ENCODE measurements at regions not wholly inside any gene's neighbourhood (a gene's known extent, or its start where the extent isn't known, plus 50 kb on each side); places are given as distances from the start of the nearest gene placed in this dataset.
A peak's percentile ranks its signal among the peaks of the same experiment; 100 is the strongest.

DNA sequence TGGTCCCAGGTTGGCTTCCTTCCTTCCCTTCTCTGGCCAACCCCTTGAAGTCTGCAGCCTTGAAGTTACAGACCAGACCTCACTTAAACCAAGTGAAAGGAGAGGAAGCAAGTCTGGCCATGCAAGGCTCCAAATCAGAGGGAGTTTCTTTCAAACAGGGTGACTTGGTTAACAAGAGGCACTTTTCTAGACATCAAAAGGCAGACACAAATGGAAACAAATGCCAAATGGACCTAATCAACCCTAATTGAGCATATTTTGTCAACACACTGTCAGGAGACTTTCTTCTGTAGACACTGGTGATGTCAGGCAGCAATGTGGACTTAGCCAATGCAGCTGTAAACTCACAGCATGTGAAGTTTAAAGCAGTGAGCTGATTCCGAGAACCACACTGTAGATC lies 282.7 kb upstream of the FZD8 start:
- H2AFZ ChIP-seq (ENCODE audit: low read length) = no peak overlapping the region
- H3K27me3 ChIP-seq (ENCODE audit: insufficient read depth, low read length) = no peaks in the 10 kb centered on the region
- no peak for TF ChIP-seq CTCF (IDR thresholded peaks at IDR 0.05; ENCODE audit: extremely low read depth, low read depth, low read length)
- no peak overlapping the region for H3K4me3 ChIP-seq (ENCODE audit: insufficient read depth, low read length)
- DNase-seq (ENCODE audit: insufficient read length, low spot score, missing footprints) = no peak
- no peaks in the 10 kb centered on the region for H3K36me3 ChIP-seq (ENCODE audit: insufficient read depth, low read length)
- H3K4me2 ChIP-seq (ENCODE audit: insufficient read depth, low read length) = no peak overlapping the region
- H3K9me3 ChIP-seq (ENCODE audit: low read depth, low read length) = no peaks in the 10 kb centered on the region
- H3K4me1 ChIP-seq (ENCODE audit: insufficient read depth, low read length) = no peaks in the 10 kb centered on the region
- H3K79me2 ChIP-seq (ENCODE audit: insufficient read depth, low read length) = no peaks in the 10 kb centered on the region
- H3K27ac ChIP-seq (ENCODE audit: low read depth, low read length) = no peak overlapping the region
- no peaks in the 10 kb centered on the region for H4K20me1 ChIP-seq (ENCODE audit: insufficient read depth, low read length)

DNA sequence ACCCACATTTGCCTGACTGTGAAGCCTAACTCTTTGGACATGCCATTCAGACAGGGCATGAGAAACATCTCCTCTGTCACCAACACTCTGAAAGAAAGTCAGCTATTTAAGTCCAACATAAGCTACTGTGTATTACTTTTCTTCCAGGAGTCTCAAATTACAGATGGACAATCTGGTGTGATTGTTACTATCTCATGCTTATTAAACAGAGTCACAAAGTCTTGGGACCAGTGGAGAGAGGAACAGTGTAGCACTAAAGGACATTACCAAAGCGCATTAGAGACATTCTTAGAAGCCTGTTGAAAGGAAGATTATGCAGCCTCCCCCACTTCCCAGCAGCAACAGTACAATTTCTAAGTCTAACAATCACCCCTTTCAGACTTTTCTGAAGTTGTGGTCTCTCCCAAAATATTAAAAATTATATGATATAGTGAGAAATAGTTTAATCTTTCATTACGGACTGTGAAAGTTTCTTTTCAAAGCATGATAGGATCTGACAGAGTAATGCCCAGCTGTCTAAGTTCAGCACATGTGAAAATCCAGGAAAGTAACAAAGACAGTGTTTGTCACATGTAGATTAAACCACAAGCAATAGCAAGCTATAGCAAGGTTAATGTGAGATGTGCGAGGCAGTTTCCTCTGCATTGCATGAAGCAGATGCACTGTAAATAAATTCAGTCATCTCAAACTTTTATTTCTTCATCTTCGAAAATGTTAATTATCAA lies 280.9 kb upstream of the FZD8 start:
- H3K79me2 ChIP-seq (ENCODE audit: insufficient read depth, low read length) = no peaks in the 10 kb centered on the region
- no peak overlapping the region for H2AFZ ChIP-seq (ENCODE audit: low read length)
- no peaks in the 10 kb centered on the region for H3K36me3 ChIP-seq (ENCODE audit: insufficient read depth, low read length)
- H3K4me3 ChIP-seq (ENCODE audit: insufficient read depth, low read length) = no peak overlapping the region
- TF ChIP-seq CTCF (IDR thresholded peaks at IDR 0.05; ENCODE audit: extremely low read depth, low read depth, low read length) = no peak
- no peaks in the 10 kb centered on the region for H3K4me1 ChIP-seq (ENCODE audit: insufficient read depth, low read length)
- H3K4me2 ChIP-seq (ENCODE audit: insufficient read depth, low read length) = no peak overlapping the region
- no peaks in the 10 kb centered on the region for H4K20me1 ChIP-seq (ENCODE audit: insufficient read depth, low read length)
- no peaks in the 10 kb centered on the region for H3K27me3 ChIP-seq (ENCODE audit: insufficient read depth, low read length)
- no peaks in the 10 kb centered on the region for H3K9me3 ChIP-seq (ENCODE audit: low read depth, low read length)
- H3K27ac ChIP-seq (ENCODE audit: low read depth, low read length) = no peak overlapping the region
- no peak for DNase-seq (ENCODE audit: insufficient read length, low spot score, missing footprints)

DNA sequence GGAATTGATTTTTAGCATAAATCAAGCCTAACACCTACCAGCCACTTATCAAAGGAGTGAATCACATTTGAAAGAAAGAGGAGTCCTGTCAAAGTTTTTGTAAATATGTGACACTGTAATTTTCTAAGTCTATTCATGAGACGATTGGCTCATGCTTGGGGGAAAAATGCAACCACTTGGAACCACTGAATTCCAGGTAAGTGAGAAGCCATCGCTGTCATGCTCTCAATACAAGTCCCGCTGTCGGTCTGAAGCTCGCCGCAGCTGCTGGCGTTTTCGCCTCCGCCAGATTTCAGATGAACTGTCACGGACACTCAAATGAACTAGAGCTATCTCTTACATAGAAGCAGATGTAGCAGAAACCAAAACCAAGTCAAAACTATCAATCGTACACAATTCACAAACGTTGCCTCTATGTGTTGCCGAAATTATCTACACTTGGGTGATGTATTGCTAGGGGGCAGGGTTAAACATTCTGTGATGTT lies 279.8 kb upstream of the FZD8 start:
- no peak overlapping the region for H2AFZ ChIP-seq (ENCODE audit: low read length)
- no peaks in the 10 kb centered on the region for H3K9me3 ChIP-seq (ENCODE audit: low read depth, low read length)
- TF ChIP-seq CTCF (IDR thresholded peaks at IDR 0.05; ENCODE audit: extremely low read depth, low read depth, low read length) = no peak
- H3K27me3 ChIP-seq (ENCODE audit: insufficient read depth, low read length) = no peaks in the 10 kb centered on the region
- H3K4me1 ChIP-seq (ENCODE audit: insufficient read depth, low read length) = no peaks in the 10 kb centered on the region
- no peaks in the 10 kb centered on the region for H4K20me1 ChIP-seq (ENCODE audit: insufficient read depth, low read length)
- H3K4me2 ChIP-seq (ENCODE audit: insufficient read depth, low read length) = no peak overlapping the region
- DNase-seq (ENCODE audit: insufficient read length, low spot score, missing footprints) = no peak
- H3K4me3 ChIP-seq (ENCODE audit: insufficient read depth, low read length) = no peak overlapping the region
- no peak overlapping the region for H3K27ac ChIP-seq (ENCODE audit: low read depth, low read length)
- H3K79me2 ChIP-seq (ENCODE audit: insufficient read depth, low read length) = no peaks in the 10 kb centered on the region
- H3K36me3 ChIP-seq (ENCODE audit: insufficient read depth, low read length) = no peaks in the 10 kb centered on the region

GRCh38 chr10:35916791-35917190 lies 274.7 kb upstream of the FZD8 start:
- TF ChIP-seq CTCF (IDR thresholded peaks at IDR 0.05; ENCODE audit: extremely low read depth, low read depth, low read length) = peak; percentile 39
- peaks cover 19% of the 10 kb centered on the region for H3K4me1 ChIP-seq (ENCODE audit: insufficient read depth, low read length)
- H3K36me3 ChIP-seq (ENCODE audit: insufficient read depth, low read length) = no peaks in the 10 kb centered on the region
- no peaks in the 10 kb centered on the region for H3K79me2 ChIP-seq (ENCODE audit: insufficient read depth, low read length)
- no peaks in the 10 kb centered on the region for H3K9me3 ChIP-seq (ENCODE audit: low read depth, low read length)
- H3K4me2 ChIP-seq (ENCODE audit: insufficient read depth, low read length) = no peak overlapping the region
- no peak overlapping the region for H3K4me3 ChIP-seq (ENCODE audit: insufficient read depth, low read length)
- no peak overlapping the region for H3K27ac ChIP-seq (ENCODE audit: low read depth, low read length)
- H4K20me1 ChIP-seq (ENCODE audit: insufficient read depth, low read length) = no peaks in the 10 kb centered on the region
- H2AFZ ChIP-seq (ENCODE audit: low read length) = no peak overlapping the region
- DNase-seq (ENCODE audit: insufficient read length, low spot score, missing footprints) = peak; percentile 57
- H3K27me3 ChIP-seq (ENCODE audit: insufficient read depth, low read length) = no peaks in the 10 kb centered on the region

All from osteoblast (primary cell).